IPS-18c (cell line): ENCODE measurements at regions not wholly inside any gene's neighbourhood (a gene's known extent, or its start where the extent isn't known, plus 50 kb on each side); places are given as distances from the start of the nearest gene placed in this dataset.
"Not testable (repeated sequence)": the region's sequence is repeated elsewhere in the genome, so short reads cannot be mapped to it uniquely, and the experiment has no call there.

ENCODE experiments used
- H3K4me3 ChIP-seq: 2 replicates; pipeline ENCODE4 v1.7.0; 2013; ENCODE audit warnings: low read depth, mild to moderate bottlenecking, low read length, moderate library complexity; ENCODE audit not compliant: insufficient read depth
- H3K9me3 ChIP-seq: one replicate; pipeline ENCODE4 v1.6.1; 2013; ENCODE audit warnings: mild to moderate bottlenecking, low read length, moderate library complexity; ENCODE audit not compliant: control insufficient read depth, insufficient read depth

GRCh38 chr9:103335461-103335860 is 340.3 kb downstream of the CYLC2 start:
- no peaks in the 10 kb centered on the region for H3K9me3 ChIP-seq
- H3K4me3 ChIP-seq = no peak overlapping the region

GRCh38 chr9:103355000-103355399 is 359.9 kb downstream of the CYLC2 start:
- Histone ChIP-seq H3K4me3 (no peak overlapping the region), H3K9me3 (no peaks in the 10 kb centered on the region)

- H3K9me3 ChIP-seq, H3K4me3 ChIP-seq: not testable (repeated sequence)
Measured at GRCh38 chr9:103357980-103358379, 362.8 kb downstream of the CYLC2 start.

- Histone ChIP-seq H3K9me3 (no peaks in the 10 kb centered on the region), H3K4me3 (no peak overlapping the region)
Measured at GRCh38 chr9:103361906-103362305, 366.8 kb downstream of the CYLC2 start.

- Histone ChIP-seq H3K4me3 (no peak overlapping the region), H3K9me3 (no peaks in the 10 kb centered on the region)
Measured at GRCh38 chr9:103362986-103363385, 367.9 kb downstream of the CYLC2 start.

- Histone ChIP-seq H3K4me3 (no peak overlapping the region), H3K9me3 (no peaks in the 10 kb centered on the region)
Measured at GRCh38 chr9:103364753-103365152, 369.6 kb downstream of the CYLC2 start.

- no peaks in the 10 kb centered on the region for H3K9me3 ChIP-seq
Measured at GRCh38 chr9:103371152-103371551, 376.0 kb downstream of the CYLC2 start.

GRCh38 chr9:103372828-103373227 is 377.7 kb downstream of the CYLC2 start:
- no peak overlapping the region for H3K4me3 ChIP-seq
- no peaks in the 10 kb centered on the region for H3K9me3 ChIP-seq

More at GRCh38 chr9:103371152-103371551, 376.0 kb downstream of the CYLC2 start:
- no peak overlapping the region for H3K4me3 ChIP-seq

GRCh38 chr9:103377667-103378066 is 382.5 kb downstream of the CYLC2 start:
- no peaks in the 10 kb centered on the region for H3K9me3 ChIP-seq
- H3K4me3 ChIP-seq = no peak overlapping the region

GRCh38 chr9:103397868-103398600 is 402.9 kb downstream of the CYLC2 start:
- Histone ChIP-seq H3K9me3 (no peaks in the 10 kb centered on the region), H3K4me3 (no peak overlapping the region)

- Histone ChIP-seq H3K9me3 (no peaks in the 10 kb centered on the region), H3K4me3 (no peak overlapping the region)
Measured at GRCh38 chr9:103399535-103399934, 404.4 kb downstream of the CYLC2 start.

GRCh38 chr9:103407260-103407659 is 412.1 kb downstream of the CYLC2 start:
- Histone ChIP-seq H3K4me3 (no peak overlapping the region), H3K9me3 (no peaks in the 10 kb centered on the region)

GRCh38 chr9:103410059-103410458 is 414.9 kb downstream of the CYLC2 start:
- no peak overlapping the region for H3K4me3 ChIP-seq
- no peaks in the 10 kb centered on the region for H3K9me3 ChIP-seq

GRCh38 chr9:103427696-103428095 is 432.6 kb downstream of the CYLC2 start:
- no peak overlapping the region for H3K4me3 ChIP-seq
- H3K9me3 ChIP-seq = no peaks in the 10 kb centered on the region

- Histone ChIP-seq H3K9me3 (no peaks in the 10 kb centered on the region), H3K4me3 (no peak overlapping the region)
Measured at GRCh38 chr9:103430469-103430868, 435.3 kb downstream of the CYLC2 start.

GRCh38 chr9:103431809-103432208 is 436.7 kb downstream of the CYLC2 start:
- Histone ChIP-seq H3K4me3 (no peak overlapping the region), H3K9me3 (no peaks in the 10 kb centered on the region)

GRCh38 chr9:103444176-103444575 is 449.0 kb downstream of the CYLC2 start:
- H3K9me3 ChIP-seq = peaks cover 3% of the 10 kb centered on the region
- H3K4me3 ChIP-seq = no peak overlapping the region

GRCh38 chr9:103458826-103459225 is 463.7 kb downstream of the CYLC2 start:
- Histone ChIP-seq H3K9me3 (peaks cover 3% of the 10 kb centered on the region), H3K4me3 (no peak overlapping the region)

GRCh38 chr9:103471241-103471640 is 476.1 kb downstream of the CYLC2 start:
- H3K9me3 ChIP-seq = peaks cover 3% of the 10 kb centered on the region
- H3K4me3 ChIP-seq = no peak overlapping the region
